Esophagus squamous epithelium (tissue), 4 donors: ENCODE measurements at regions not wholly inside any gene's neighbourhood (a gene's known extent, or its start where the extent isn't known, plus 50 kb on each side); places are given as distances from the start of the nearest gene placed in this dataset.
"Not testable (repeated sequence)": the region's sequence is repeated elsewhere in the genome, so short reads cannot be mapped to it uniquely, and the experiment has no call there.

Experiments
- POLR2A ChIP-seq, 4 donors: fragments of 450-650 bp; IDR thresholded peaks; one replicate each; pipeline ENCODE4 v1.6.1; 2017; ENCODE audit warnings: antibody characterized with exemption in 4 of 4, mild to moderate bottlenecking in 4 of 4, moderate library complexity in 3 of 4
- TF ChIP-seq, protein P1 (sequence below), 6 experiments: fragments of 450-650 bp in 4 of 6; fragments of 200-600 bp in 2 of 6; sonication (generic) in 2 of 6; IDR thresholded peaks; one replicate each; pipeline ENCODE4 v1.5.1; 2016 to 2019; ENCODE audit warnings: antibody characterized with exemption in 6 of 6, mild to moderate bottlenecking in 4 of 6, moderate library complexity in 4 of 6

DNA sequence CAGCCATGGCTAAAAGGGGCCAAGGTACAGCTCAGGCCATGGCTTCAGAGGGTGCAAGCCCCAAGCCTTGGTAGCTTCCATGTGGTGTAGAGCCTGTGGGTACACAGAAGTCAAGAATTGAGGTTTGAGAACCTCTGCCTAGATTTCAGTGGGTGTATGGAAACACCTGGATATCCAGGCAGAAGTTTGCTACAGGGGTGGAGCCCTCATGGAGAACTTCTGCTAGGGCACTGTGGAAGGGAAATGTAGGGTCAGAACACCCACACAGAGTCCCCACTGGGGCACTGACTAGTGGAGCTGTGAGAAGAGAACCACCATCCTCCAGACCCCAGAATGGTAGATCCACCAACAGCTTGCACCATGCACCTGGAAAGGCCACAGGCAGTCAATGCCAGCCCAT is 177.4 kb upstream of the HTR1E start:
- TF ChIP-seq, protein P1, sequence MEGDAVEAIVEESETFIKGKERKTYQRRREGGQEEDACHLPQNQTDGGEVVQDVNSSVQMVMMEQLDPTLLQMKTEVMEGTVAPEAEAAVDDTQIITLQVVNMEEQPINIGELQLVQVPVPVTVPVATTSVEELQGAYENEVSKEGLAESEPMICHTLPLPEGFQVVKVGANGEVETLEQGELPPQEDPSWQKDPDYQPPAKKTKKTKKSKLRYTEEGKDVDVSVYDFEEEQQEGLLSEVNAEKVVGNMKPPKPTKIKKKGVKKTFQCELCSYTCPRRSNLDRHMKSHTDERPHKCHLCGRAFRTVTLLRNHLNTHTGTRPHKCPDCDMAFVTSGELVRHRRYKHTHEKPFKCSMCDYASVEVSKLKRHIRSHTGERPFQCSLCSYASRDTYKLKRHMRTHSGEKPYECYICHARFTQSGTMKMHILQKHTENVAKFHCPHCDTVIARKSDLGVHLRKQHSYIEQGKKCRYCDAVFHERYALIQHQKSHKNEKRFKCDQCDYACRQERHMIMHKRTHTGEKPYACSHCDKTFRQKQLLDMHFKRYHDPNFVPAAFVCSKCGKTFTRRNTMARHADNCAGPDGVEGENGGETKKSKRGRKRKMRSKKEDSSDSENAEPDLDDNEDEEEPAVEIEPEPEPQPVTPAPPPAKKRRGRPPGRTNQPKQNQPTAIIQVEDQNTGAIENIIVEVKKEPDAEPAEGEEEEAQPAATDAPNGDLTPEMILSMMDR (IDR thresholded peaks at IDR 0.05), result not testable (repeated sequence)
- TF ChIP-seq POLR2A (IDR thresholded peaks at IDR 0.05), result not testable (repeated sequence)
